HG03159 (cell line): ENCODE measurements at regions not wholly inside any gene's neighbourhood (a gene's known extent, or its start where the extent isn't known, plus 50 kb on each side); places are given as distances from the start of the nearest gene placed in this dataset.

Source experiments
- ATAC-seq: cut with Tn5 transposase; IDR thresholded peaks from one replicate; pipeline ENCODE4 v1.9.1; 2021; ENCODE audit warnings: mild to moderate bottlenecking, moderate library complexity; ENCODE audit not compliant: unreplicated experiment

DNA sequence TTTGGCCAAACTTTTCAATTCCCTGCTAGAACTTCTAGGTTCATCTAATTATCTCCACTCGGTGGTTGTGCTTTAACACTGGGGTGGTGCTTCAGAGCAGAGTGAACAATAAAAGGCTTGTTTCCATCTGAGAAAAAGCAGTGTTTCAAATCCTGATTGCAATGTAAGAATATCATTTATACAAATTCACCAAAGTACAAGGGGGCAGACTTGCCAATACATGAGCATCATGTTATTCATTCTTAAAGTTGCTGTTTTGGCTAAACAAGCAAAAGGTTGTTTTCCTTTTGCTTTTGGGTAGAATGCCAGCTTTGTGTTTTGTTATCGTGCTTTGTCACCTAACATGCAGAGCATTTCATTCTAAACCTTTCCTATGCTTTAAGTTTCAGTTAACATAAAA, 78.5 kb upstream of the UBAC2 start:
- ATAC-seq: no peak

DNA sequence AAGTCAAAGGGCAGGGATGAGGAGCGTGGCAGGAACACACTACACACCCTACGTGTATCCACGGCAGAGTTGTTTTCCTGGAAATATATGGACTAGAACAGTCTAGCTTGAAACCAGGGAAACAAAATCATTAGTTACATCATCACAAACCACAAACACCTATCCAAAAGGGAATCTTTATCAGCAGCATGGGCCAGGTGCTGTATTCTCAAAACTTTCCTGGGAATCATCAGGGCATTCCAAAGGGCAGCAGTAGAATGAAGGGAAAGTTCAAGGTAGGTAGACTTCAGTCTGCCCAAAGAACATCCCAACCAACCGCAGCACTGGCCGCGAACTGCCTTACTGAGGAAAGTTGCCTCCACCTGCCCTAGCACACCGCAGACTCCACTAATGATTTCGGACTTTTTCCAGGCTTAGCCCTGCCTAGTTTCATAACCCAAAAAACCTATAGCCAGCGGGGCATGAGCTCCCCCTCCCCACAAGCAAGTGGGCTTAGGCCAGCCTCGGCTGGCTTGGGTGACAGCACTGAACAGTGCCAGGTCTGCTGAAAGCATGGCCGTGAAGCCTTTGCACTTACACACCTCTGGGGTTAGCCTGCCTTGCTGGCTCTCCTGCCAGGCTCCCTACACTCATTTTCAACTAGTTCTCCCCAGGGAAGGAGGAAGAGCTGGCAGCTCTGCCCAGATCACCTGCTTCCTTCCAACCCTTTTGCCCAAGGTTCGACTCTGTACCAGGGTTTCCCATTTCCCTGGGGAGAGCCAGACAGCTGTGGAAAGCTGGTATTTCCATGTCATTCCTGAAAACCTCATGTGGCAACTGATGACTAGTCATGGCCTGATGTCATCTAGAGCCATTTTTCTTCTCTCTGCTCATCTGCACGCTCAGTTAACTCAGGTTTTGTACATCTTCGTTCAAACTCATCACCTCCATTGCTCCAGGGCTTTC, 77.3 kb upstream of the UBAC2 start:
- no peak for ATAC-seq

DNA sequence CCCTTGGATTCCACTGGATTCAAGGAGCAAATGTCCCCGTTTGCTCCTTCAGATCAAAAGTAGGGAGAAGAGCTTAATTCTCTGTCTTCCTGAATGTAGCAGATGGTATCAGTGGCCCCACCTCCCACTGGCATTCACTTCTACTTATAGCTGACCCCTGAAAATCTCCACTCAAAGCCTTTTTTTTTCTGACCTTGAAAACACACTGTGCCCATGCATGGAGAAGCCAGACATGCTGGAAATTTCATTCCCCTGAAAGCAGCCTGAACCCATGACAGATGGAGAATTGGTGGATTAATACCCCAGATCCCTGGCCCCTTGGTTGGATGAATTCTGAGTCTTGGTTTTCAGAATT, 76.6 kb upstream of the UBAC2 start:
- ATAC-seq: no peak

- peak; percentile 72 for ATAC-seq
Measured at GRCh38 chr13:99124794-99125316, 75.8 kb upstream of the UBAC2 start.

GRCh38 chr13:99125326-99125915, 75.2 kb upstream of the UBAC2 start:
- ATAC-seq: no peak

DNA sequence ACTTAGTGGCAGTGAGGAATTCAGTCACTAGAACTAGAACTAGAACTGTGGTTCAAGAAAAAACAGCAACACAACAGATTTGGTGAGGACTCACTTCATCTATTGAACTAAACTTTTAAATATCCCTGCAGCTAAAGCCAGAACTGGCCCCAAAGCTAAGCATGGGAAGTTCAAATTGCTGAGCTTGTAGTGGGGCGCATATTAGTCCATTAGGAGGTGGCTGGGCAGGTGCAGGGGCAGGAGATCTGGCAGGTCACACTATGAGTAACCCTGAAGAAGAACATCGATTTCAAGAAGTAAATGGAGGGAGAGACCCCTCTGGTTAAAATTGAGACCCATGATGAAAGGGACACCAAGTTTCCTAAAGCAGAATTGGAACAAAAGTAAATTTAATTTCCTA, 73.8 kb upstream of the UBAC2 start:
- ATAC-seq: no peak

- no peak for ATAC-seq
Measured at GRCh38 chr13:99129050-99129449, 71.6 kb upstream of the UBAC2 start.

DNA sequence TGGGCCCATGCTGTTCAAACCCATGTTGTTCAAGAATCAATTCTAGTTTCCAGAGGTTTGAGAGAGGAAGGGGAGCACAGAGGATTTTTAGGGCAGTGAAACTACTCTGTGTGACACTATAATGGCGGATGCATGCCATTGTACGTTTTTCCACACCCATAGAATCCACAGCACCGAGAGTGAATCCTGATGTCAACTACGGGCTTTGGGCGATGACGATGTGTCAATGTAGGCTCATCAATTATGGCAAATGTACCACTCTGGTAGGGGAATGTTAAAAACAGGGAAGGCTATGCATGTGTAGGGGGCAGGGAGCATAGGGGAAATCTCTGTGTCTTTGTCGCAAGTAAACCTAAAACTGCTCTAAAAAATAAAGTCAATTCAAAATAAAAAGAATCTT, 70.7 kb upstream of the UBAC2 start:
- no peak for ATAC-seq

GRCh38 chr13:99131410-99131809, 69.2 kb upstream of the UBAC2 start:
- no peak for ATAC-seq

- no peak for ATAC-seq
Measured at GRCh38 chr13:99132295-99132835, 68.3 kb upstream of the UBAC2 start.

GRCh38 chr13:99133230-99133629, 67.4 kb upstream of the UBAC2 start:
- ATAC-seq: no peak

DNA sequence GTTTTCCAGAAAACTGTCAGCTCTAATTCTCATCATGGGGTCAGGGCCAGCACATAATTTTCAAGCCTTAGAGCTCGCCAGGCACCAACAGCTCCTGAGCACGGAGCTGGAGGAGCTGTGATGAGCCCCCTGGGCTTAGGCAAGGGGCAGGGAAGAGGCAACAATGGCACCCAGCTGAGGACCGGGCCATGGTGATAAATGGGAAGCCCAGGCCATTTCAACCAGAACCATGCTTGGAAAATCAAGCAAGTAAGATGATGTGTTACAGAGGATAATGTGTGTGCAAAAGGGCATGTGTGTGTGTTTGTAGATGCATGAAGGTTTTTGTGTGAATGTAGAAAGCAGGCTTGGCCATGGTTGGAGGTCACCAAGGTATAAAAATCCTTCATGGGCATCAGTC, 66.8 kb upstream of the UBAC2 start:
- no peak for ATAC-seq

DNA sequence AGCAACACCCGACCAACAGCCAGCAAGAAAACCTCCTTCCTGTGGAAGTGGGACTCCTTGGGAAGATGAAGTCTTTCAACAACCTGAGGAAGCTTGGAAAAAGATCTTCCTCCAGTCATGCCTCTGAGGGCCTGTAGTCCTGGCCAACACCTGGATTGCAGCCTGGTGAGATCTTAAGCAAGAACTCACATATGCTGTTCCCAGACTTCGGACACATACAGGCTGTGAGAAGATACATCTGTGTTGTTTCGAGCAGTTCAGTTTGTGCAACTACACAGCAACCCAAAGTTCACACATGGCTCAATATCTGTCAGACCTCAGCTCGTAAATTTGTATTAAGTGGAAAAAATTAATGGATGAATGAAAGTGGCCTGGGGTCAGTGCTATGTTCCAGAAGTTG, 65.1 kb upstream of the UBAC2 start:
- no peak for ATAC-seq

- no peak for ATAC-seq
Measured at GRCh38 chr13:99136427-99136954, 64.2 kb upstream of the UBAC2 start.

- no peak for ATAC-seq
Measured at GRCh38 chr13:99140831-99141230, 59.8 kb upstream of the UBAC2 start.

- no peak for ATAC-seq
Measured at GRCh38 chr13:99143904-99144303, 56.8 kb upstream of the UBAC2 start.

- peak; percentile 69 for ATAC-seq
Measured at GRCh38 chr13:99144306-99144705, 56.3 kb upstream of the UBAC2 start.

- no peak for ATAC-seq
Measured at GRCh38 chr13:99145461-99145860, 55.2 kb upstream of the UBAC2 start.

- no peak for ATAC-seq
Measured at GRCh38 chr13:99150575-99151361, 49.9 kb upstream of the UBAC2 start.
